Effector memory CD4-positive, alpha-beta T cell (primary cell): ENCODE measurements at regions not wholly inside any gene's neighbourhood (a gene's known extent, or its start where the extent isn't known, plus 50 kb on each side); places are given as distances from the start of the nearest gene placed in this dataset.
"Not testable (repeated sequence)": the region's sequence is repeated elsewhere in the genome, so short reads cannot be mapped to it uniquely, and the experiment has no call there.

Experiments used
- DNase-seq, 3 donors: peaks; one replicate each; pipeline ENCODE4 v3.0.0-alpha.2; 2020
- H3K27ac ChIP-seq: 2 replicates; pipeline ENCODE4 v1.7.0; 2013; ENCODE audit warnings: mild to moderate bottlenecking, low read length, moderate library complexity; ENCODE audit not compliant: insufficient read depth, poor library complexity, severe bottlenecking
- H3K27me3 ChIP-seq: replicated peaks from 2 replicates; pipeline ENCODE4 v1.7.0; 2013; ENCODE audit warnings: mild to moderate bottlenecking, low read length; ENCODE audit not compliant: insufficient read depth, control insufficient read depth, poor library complexity, severe bottlenecking
- H3K36me3 ChIP-seq: 2 replicates; pipeline ENCODE4 v1.7.0; 2013; ENCODE audit warnings: mild to moderate bottlenecking, low read length, moderate library complexity; ENCODE audit not compliant: control insufficient read depth, insufficient read depth
- H3K4me1 ChIP-seq: 2 replicates; pipeline ENCODE4 v1.7.0; 2013; ENCODE audit warnings: low read length, mild to moderate bottlenecking; ENCODE audit not compliant: control insufficient read depth, insufficient read depth, poor library complexity, severe bottlenecking
- H3K4me3 ChIP-seq: 2 replicates; pipeline ENCODE4 v1.7.0; 2013; ENCODE audit warnings: low read length, low read depth, mild to moderate bottlenecking; ENCODE audit not compliant: insufficient read depth, poor library complexity, severe bottlenecking
- H3K9me3 ChIP-seq: 2 replicates; pipeline ENCODE4 v1.7.0; 2013; ENCODE audit warnings: mild to moderate bottlenecking, low read length, moderate library complexity; ENCODE audit not compliant: control insufficient read depth

GRCh38 chr2:16238001-16238761, 297.8 kb downstream of the MYCN start:
- Histone ChIP-seq H3K9me3 (no peaks in the 10 kb centered on the region), H3K36me3 (no peaks in the 10 kb centered on the region), H3K4me1 (no peaks in the 10 kb centered on the region), H3K27me3 (no peaks in the 10 kb centered on the region), H3K4me3 (no peak overlapping the region), H3K27ac (no peak overlapping the region)
- DNase-seq: no peak

DNA sequence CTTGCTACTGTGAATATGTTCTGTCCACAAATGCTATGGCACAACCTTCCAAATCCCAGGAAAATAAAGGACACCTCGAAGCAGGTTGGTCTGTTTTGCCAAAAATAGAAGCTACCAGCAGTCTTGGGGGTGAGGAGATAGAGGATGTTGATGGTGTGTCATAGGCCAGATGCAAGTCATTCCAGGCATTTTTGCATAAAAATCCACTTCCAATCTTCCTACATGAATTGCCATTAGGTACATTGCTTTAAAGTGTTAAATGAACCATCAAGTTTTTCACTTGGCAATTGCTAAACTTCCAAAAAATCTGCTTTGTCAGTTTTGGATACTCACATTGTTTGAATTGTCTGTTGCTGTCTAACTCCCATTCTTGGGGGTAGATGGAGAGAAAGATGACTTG, 295.4 kb downstream of the MYCN start:
- no peak for DNase-seq
- H3K4me3 ChIP-seq: no peak overlapping the region
- no peaks in the 10 kb centered on the region for H3K36me3 ChIP-seq
- no peaks in the 10 kb centered on the region for H3K9me3 ChIP-seq
- no peaks in the 10 kb centered on the region for H3K27me3 ChIP-seq
- no peaks in the 10 kb centered on the region for H3K4me1 ChIP-seq
- H3K27ac ChIP-seq: no peak overlapping the region

- not testable (repeated sequence) for H3K4me1 ChIP-seq, H3K36me3 ChIP-seq, H3K27me3 ChIP-seq, H3K9me3 ChIP-seq, H3K27ac ChIP-seq, DNase-seq, H3K4me3 ChIP-seq
Measured at GRCh38 chr2:16235291-16235690, 294.9 kb downstream of the MYCN start.

GRCh38 chr2:16228951-16229350, 288.6 kb downstream of the MYCN start:
- DNase-seq: no peak
- H3K9me3 ChIP-seq: no peaks in the 10 kb centered on the region
- no peaks in the 10 kb centered on the region for H3K27me3 ChIP-seq
- no peaks in the 10 kb centered on the region for H3K4me1 ChIP-seq
- H3K4me3 ChIP-seq: no peak overlapping the region
- H3K36me3 ChIP-seq: no peaks in the 10 kb centered on the region
- no peak overlapping the region for H3K27ac ChIP-seq

- Histone ChIP-seq H3K4me3 (no peak overlapping the region), H3K9me3 (no peaks in the 10 kb centered on the region), H3K27me3 (no peaks in the 10 kb centered on the region), H3K4me1 (no peaks in the 10 kb centered on the region), H3K27ac (no peak overlapping the region), H3K36me3 (no peaks in the 10 kb centered on the region)
- no peak for DNase-seq
Measured at GRCh38 chr2:16228471-16228870, 288.1 kb downstream of the MYCN start.

DNA sequence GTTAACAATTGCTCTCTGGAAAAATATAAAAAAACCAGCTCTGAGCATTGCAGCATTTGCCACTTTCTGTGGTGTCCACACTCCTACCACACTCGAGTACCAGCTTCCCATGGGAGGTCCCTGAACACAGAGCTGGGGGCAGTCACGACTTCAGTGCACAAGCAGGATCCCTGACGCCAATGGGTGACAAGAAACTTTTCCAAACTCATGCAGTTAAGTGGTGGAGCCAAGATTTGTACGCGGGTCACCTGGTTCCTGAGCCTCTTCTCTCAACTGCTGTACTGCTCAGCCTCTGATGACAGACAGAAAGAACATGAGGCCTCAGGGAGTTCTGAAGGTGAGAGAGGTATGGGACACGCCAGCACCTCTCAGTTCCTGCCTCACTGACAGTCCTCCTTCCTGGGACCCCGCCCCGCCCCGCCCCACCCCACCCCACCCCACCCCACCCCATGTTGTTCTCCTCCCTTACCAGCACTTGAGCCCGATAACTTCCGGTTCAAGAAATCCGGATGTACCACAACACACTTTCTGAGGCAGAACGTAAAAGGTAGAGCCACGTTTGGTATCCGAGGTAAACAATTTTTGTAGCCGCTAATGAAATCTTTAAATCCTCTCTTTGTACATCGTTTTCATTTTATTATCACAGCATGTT, 287.6 kb downstream of the MYCN start:
- Histone ChIP-seq H3K27me3 (no peaks in the 10 kb centered on the region), H3K36me3 (no peaks in the 10 kb centered on the region), H3K27ac (no peak overlapping the region), H3K4me1 (no peaks in the 10 kb centered on the region), H3K9me3 (no peaks in the 10 kb centered on the region), H3K4me3 (no peak overlapping the region)
- DNase-seq: no peak

GRCh38 chr2:16226943-16227664, 286.8 kb downstream of the MYCN start:
- Histone ChIP-seq H3K27ac (no peak overlapping the region), H3K27me3 (no peaks in the 10 kb centered on the region), H3K36me3 (no peaks in the 10 kb centered on the region), H3K4me1 (no peaks in the 10 kb centered on the region), H3K9me3 (no peaks in the 10 kb centered on the region), H3K4me3 (no peak overlapping the region)
- no peak for DNase-seq

- Histone ChIP-seq H3K4me3 (no peak overlapping the region), H3K27ac (no peak overlapping the region), H3K9me3 (no peaks in the 10 kb centered on the region), H3K4me1 (no peaks in the 10 kb centered on the region), H3K36me3 (no peaks in the 10 kb centered on the region), H3K27me3 (no peaks in the 10 kb centered on the region)
- no peak for DNase-seq
Measured at GRCh38 chr2:16226381-16226780, 286.0 kb downstream of the MYCN start.

DNA sequence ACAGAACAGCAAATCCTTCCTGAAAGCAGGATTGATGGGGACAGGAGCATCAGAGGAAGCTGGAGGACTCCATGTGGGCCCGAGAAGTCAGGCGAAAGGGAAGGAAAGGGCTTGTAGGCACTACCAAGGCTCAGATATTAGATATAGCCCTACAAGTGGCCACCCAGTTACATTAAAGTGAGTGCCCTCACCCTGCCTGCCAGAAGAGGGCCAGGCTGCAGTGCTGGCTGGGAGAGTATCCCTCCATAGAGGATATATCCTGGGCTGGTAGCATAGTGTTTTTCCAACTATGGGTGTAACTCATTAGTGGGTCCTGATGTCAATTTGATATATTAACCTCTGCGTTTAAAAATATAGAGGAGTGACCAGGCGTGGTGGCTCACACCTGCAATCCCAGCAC, 285.2 kb downstream of the MYCN start:
- Histone ChIP-seq H3K9me3 (no peaks in the 10 kb centered on the region), H3K27me3 (no peaks in the 10 kb centered on the region), H3K4me3 (no peak overlapping the region), H3K36me3 (no peaks in the 10 kb centered on the region), H3K4me1 (no peaks in the 10 kb centered on the region), H3K27ac (no peak overlapping the region)
- DNase-seq: no peak

GRCh38 chr2:16225071-16225470, 284.7 kb downstream of the MYCN start:
- no peaks in the 10 kb centered on the region for H3K36me3 ChIP-seq
- no peaks in the 10 kb centered on the region for H3K27me3 ChIP-seq
- no peak for DNase-seq
- H3K27ac ChIP-seq: no peak overlapping the region
- no peaks in the 10 kb centered on the region for H3K9me3 ChIP-seq
- H3K4me1 ChIP-seq: no peaks in the 10 kb centered on the region
- no peak overlapping the region for H3K4me3 ChIP-seq
